HG03108 (cell line): ENCODE measurements at regions not wholly inside any gene's neighbourhood (a gene's known extent, or its start where the extent isn't known, plus 50 kb on each side); places are given as distances from the start of the nearest gene placed in this dataset.

Experiments used
- ATAC-seq: cut with Tn5 transposase; IDR thresholded peaks from one replicate; pipeline ENCODE4 v1.9.1; 2021; ENCODE audit warnings: moderate library complexity; ENCODE audit not compliant: unreplicated experiment

GRCh38 chr15:61684749-61685467, 375.3 kb downstream of the VPS13C start:
- ATAC-seq: no peak

- no peak for ATAC-seq
These were observed 377.1 kb downstream of the VPS13C start for GRCh38 chr15:61682891-61683735.

- ATAC-seq: no peak
These were observed 378.6 kb downstream of the VPS13C start for GRCh38 chr15:61681676-61682075.

- no peak for ATAC-seq
These were observed 379.2 kb downstream of the VPS13C start for GRCh38 chr15:61681038-61681418.

GRCh38 chr15:61680260-61681037, 379.8 kb downstream of the VPS13C start:
- ATAC-seq: no peak

GRCh38 chr15:61671736-61672135, 388.5 kb downstream of the VPS13C start:
- no peak for ATAC-seq

- no peak for ATAC-seq
These were observed 391.8 kb downstream of the VPS13C start for GRCh38 chr15:61668444-61668843.

GRCh38 chr15:61661791-61662190, 398.5 kb downstream of the VPS13C start:
- no peak for ATAC-seq

GRCh38 chr15:61660579-61660978, 399.7 kb downstream of the VPS13C start:
- no peak for ATAC-seq

- ATAC-seq: no peak
These were observed 400.6 kb downstream of the VPS13C start for GRCh38 chr15:61659566-61660190.

- ATAC-seq: no peak
These were observed 402.8 kb downstream of the VPS13C start for GRCh38 chr15:61657461-61657860.

- ATAC-seq: no peak
These were observed 403.9 kb downstream of the VPS13C start for GRCh38 chr15:61656391-61656790.

- no peak for ATAC-seq
These were observed 404.4 kb downstream of the VPS13C start for GRCh38 chr15:61655881-61656280.

GRCh38 chr15:61654918-61655317, 405.3 kb downstream of the VPS13C start:
- no peak for ATAC-seq

- ATAC-seq: no peak
These were observed 406.1 kb downstream of the VPS13C start for GRCh38 chr15:61654002-61654740.

- no peak for ATAC-seq
These were observed 407.1 kb downstream of the VPS13C start for GRCh38 chr15:61653110-61653509.

GRCh38 chr15:61651267-61651666, 409.0 kb downstream of the VPS13C start:
- ATAC-seq: no peak

GRCh38 chr15:61649046-61649445, 411.2 kb downstream of the VPS13C start:
- no peak for ATAC-seq

- ATAC-seq: no peak
These were observed 415.4 kb upstream of the RORA start for GRCh38 chr15:61644550-61644949.

GRCh38 chr15:61641645-61642044, 412.5 kb upstream of the RORA start:
- ATAC-seq: no peak
